ENCODE measurements at regions not wholly inside any gene's neighbourhood (a gene's known extent, or its start where the extent isn't known, plus 50 kb on each side); places are given as distances from the start of the nearest gene placed in this dataset.

GRCh38 chr2:14872779-14873325 lies 240.3 kb downstream of the LRATD1 start:
- no peak overlapping the region for H3K4me3 ChIP-seq
- peaks cover 0 to 24% (median 9%) of the 10 kb centered on the region in 8 donors for H3K9me3 ChIP-seq
- no peaks in the 10 kb centered on the region for H3K36me3 ChIP-seq
- no peak for DNase-seq
- no peak for TF ChIP-seq POLR2A (IDR thresholded peaks at IDR 0.05)
- no peak for TF ChIP-seq CTCF (IDR thresholded peaks at IDR 0.05 in 8 of 11, conservative IDR thresholded peaks at IDR 0.05 in 3 of 11)
- TF ChIP-seq POLR2AphosphoS5 (IDR thresholded peaks at IDR 0.05) = no peak
- intact Hi-C loops (cut with DNase I; ENCODE audit: low total_unique reads) = no loop called here
- H3K4me1 ChIP-seq = no peaks in the 10 kb centered on the region
- no peaks in the 10 kb centered on the region for H3K27me3 ChIP-seq (replicated peaks in 1 of 7)
- H3K27ac ChIP-seq = no peak overlapping the region
- WGBS, 5 donors = 82 to 87% (median 84%) methylated on average over 17 of the region's 17 CpGs

DNA sequence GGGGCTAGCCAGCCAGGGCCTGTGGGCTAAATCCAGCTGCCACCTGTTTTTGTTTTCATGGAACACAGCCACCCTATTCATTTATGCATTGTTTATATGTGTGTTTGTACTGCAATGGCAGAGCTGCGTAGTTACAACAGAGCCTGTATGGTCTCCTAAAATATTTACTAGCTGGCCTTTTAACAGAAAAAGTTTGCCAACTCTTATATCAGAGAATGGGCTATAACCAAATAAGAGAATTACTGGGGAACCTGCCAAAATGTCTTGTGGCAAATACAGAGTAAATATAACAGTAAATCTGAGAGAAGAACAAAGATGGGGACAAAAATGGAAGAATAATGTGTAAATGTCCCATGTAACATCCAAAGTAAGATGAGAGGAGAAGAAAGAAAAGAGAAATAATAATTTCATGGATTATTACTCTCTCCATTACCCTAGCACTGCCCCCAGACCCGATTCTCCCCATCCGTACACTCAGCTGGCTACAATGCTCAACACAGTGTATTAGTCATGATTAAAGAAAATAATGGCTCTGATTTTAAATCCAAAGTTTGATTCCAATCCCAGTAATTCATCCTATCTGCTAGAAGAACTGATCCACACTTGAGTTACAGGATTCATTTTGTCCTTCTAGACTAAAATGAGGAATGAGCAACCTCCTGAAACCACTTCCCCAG lies 249.3 kb downstream of the LRATD1 start:
- H3K9me3 ChIP-seq = no peaks in the 10 kb centered on the region
- H3K4me3 ChIP-seq = no peak overlapping the region
- no peaks in the 10 kb centered on the region for H3K36me3 ChIP-seq
- H3K27me3 ChIP-seq (replicated peaks in 1 of 7) = no peaks in the 10 kb centered on the region
- 80 to 93% (median 84%) methylated on average over 3 of the region's 3 CpGs for WGBS, 5 donors
- intact Hi-C loops (cut with DNase I; ENCODE audit: low total_unique reads) = no loop called here
- no peak for TF ChIP-seq CTCF (IDR thresholded peaks at IDR 0.05 in 8 of 11, conservative IDR thresholded peaks at IDR 0.05 in 3 of 11)
- TF ChIP-seq POLR2AphosphoS5 (IDR thresholded peaks at IDR 0.05) = no peak
- no peak for TF ChIP-seq POLR2A (IDR thresholded peaks at IDR 0.05)
- no peak for DNase-seq
- no peak overlapping the region for H3K27ac ChIP-seq
- no peaks in the 10 kb centered on the region for H3K4me1 ChIP-seq

- no peaks in the 10 kb centered on the region for H3K4me1 ChIP-seq
- no peaks in the 10 kb centered on the region for H3K36me3 ChIP-seq
- WGBS, 5 donors = 80 to 90% (median 82%) methylated on average over 2 of the region's 2 CpGs
- no peak for TF ChIP-seq CTCF (IDR thresholded peaks at IDR 0.05 in 8 of 11, conservative IDR thresholded peaks at IDR 0.05 in 3 of 11)
- no peak for TF ChIP-seq POLR2AphosphoS5 (IDR thresholded peaks at IDR 0.05)
- TF ChIP-seq POLR2A (IDR thresholded peaks at IDR 0.05) = no peak
- no peak for DNase-seq
- H3K9me3 ChIP-seq = no peaks in the 10 kb centered on the region
- H3K27ac ChIP-seq = no peak overlapping the region
- intact Hi-C loops (cut with DNase I; ENCODE audit: low total_unique reads) = no loop called here
- no peaks in the 10 kb centered on the region for H3K27me3 ChIP-seq (replicated peaks in 1 of 7)
- no peak overlapping the region for H3K4me3 ChIP-seq
Observed at GRCh38 chr2:14884651-14885050, 252.1 kb downstream of the LRATD1 start.

- Histone ChIP-seq H3K27me3 (replicated peaks in 1 of 7) (no peaks in the 10 kb centered on the region), H3K36me3 (no peaks in the 10 kb centered on the region), H3K4me3 (no peak overlapping the region), H3K9me3 (no peaks in the 10 kb centered on the region), H3K27ac (no peak overlapping the region), H3K4me1 (no peaks in the 10 kb centered on the region)
- intact Hi-C loops (cut with DNase I; ENCODE audit: low total_unique reads) = no loop called here
- DNase-seq = no peak
- WGBS, 5 donors = 86 to 89% (median 88%) methylated on average over 3 of the region's 3 CpGs
- no peak for TF ChIP-seq POLR2A (IDR thresholded peaks at IDR 0.05)
- TF ChIP-seq CTCF (IDR thresholded peaks at IDR 0.05 in 8 of 11, conservative IDR thresholded peaks at IDR 0.05 in 3 of 11) = no peak
- TF ChIP-seq POLR2AphosphoS5 (IDR thresholded peaks at IDR 0.05) = no peak
Observed at GRCh38 chr2:14891546-14891945, 259.0 kb downstream of the LRATD1 start.
